ENCODE measurements at regions not wholly inside any gene's neighbourhood (a gene's known extent, or its start where the extent isn't known, plus 50 kb on each side); places are given as distances from the start of the nearest gene placed in this dataset.

DNA sequence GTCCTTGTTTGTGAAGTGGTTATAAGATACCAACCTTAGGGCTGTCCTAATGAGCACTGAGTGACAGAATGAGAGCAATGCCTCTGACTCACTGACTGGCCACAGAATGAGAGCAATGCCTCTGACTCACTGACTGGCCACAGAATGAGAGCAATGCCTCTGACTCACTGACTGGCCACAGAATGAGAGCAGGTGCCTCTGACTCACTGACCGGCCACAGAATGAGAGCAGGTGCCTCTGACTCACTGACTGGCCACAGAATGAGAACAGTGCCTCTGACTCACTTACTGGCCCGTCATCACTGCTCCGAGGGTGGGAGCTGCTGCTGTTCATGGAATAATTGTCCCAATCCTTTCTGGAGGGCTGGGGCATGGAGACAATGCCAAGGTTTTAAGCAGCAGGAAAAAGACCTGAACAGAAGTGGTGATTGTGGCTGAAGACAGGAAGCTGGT is 265.2 kb upstream of the PPP2R2D start:
- Histone ChIP-seq H3K79me2 (replicated peaks; ENCODE audit: insufficient read depth, low read length) (no peaks in the 10 kb centered on the region), H3K27me3 (ENCODE audit: insufficient read depth, low read depth, low read length) (no peaks in the 10 kb centered on the region), H3K4me2 (ENCODE audit: low read length) (no peak overlapping the region), H3K4me3 (ENCODE audit: low read length) (no peak overlapping the region), H3K9me3 (ENCODE audit: low read length) (no peaks in the 10 kb centered on the region), H2AFZ (ENCODE audit: low read depth, low read length) (no peak overlapping the region), H4K20me1 (ENCODE audit: insufficient read depth) (no peaks in the 10 kb centered on the region), H3K27ac (ENCODE audit: low read length) (no peak overlapping the region), H3F3A (ENCODE audit: insufficient read depth, low read length, poor library complexity, severe bottlenecking) (no peaks in the 10 kb centered on the region), H3K36me3 (ENCODE audit: insufficient read depth, low read length) (no peaks in the 10 kb centered on the region), H3K9me2 (ENCODE audit: insufficient read depth, low read length) (no peaks in the 10 kb centered on the region), H3K9ac (ENCODE audit: low read length) (no peak overlapping the region)
- no peak for TF ChIP-seq EP300 (conservative IDR thresholded peaks at IDR 0.05; ENCODE audit: poor library complexity, severe bottlenecking)
- no peak for TF ChIP-seq SMC3 (conservative IDR thresholded peaks at IDR 0.05; ENCODE audit: poor library complexity)
- TF ChIP-seq EZH2 (IDR thresholded peaks at IDR 0.05; ENCODE audit: borderline replicate concordance, insufficient read depth, low read length, poor library complexity, severe bottlenecking), result no peak
- TF ChIP-seq RAD21 (conservative IDR thresholded peaks at IDR 0.05), result no peak
- TF ChIP-seq POLR2AphosphoS5 (IDR thresholded peaks at IDR 0.05), result no peak
- no peak for TF ChIP-seq CTCF (IDR thresholded peaks at IDR 0.05; ENCODE audit: poor library complexity, severe bottlenecking)
- no peak for TF ChIP-seq MXI1 (conservative IDR thresholded peaks at IDR 0.05; ENCODE audit: poor library complexity, severe bottlenecking)
- TF ChIP-seq, protein P1, sequence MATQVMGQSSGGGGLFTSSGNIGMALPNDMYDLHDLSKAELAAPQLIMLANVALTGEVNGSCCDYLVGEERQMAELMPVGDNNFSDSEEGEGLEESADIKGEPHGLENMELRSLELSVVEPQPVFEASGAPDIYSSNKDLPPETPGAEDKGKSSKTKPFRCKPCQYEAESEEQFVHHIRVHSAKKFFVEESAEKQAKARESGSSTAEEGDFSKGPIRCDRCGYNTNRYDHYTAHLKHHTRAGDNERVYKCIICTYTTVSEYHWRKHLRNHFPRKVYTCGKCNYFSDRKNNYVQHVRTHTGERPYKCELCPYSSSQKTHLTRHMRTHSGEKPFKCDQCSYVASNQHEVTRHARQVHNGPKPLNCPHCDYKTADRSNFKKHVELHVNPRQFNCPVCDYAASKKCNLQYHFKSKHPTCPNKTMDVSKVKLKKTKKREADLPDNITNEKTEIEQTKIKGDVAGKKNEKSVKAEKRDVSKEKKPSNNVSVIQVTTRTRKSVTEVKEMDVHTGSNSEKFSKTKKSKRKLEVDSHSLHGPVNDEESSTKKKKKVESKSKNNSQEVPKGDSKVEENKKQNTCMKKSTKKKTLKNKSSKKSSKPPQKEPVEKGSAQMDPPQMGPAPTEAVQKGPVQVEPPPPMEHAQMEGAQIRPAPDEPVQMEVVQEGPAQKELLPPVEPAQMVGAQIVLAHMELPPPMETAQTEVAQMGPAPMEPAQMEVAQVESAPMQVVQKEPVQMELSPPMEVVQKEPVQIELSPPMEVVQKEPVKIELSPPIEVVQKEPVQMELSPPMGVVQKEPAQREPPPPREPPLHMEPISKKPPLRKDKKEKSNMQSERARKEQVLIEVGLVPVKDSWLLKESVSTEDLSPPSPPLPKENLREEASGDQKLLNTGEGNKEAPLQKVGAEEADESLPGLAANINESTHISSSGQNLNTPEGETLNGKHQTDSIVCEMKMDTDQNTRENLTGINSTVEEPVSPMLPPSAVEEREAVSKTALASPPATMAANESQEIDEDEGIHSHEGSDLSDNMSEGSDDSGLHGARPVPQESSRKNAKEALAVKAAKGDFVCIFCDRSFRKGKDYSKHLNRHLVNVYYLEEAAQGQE (IDR thresholded peaks at IDR 0.05; ENCODE audit: borderline replicate concordance), result no peak
- no peak for TF ChIP-seq TAF1 (IDR thresholded peaks at IDR 0.05; ENCODE audit: low read depth)

- no peak overlapping the region for H3K9ac ChIP-seq (ENCODE audit: low read length)
- H3K9me3 ChIP-seq (ENCODE audit: low read length), result no peaks in the 10 kb centered on the region
- TF ChIP-seq RAD21 (conservative IDR thresholded peaks at IDR 0.05), result no peak
- TF ChIP-seq, protein P1 (IDR thresholded peaks at IDR 0.05; ENCODE audit: borderline replicate concordance), result no peak
- H4K20me1 ChIP-seq (ENCODE audit: insufficient read depth), result no peaks in the 10 kb centered on the region
- H3K79me2 ChIP-seq (replicated peaks; ENCODE audit: insufficient read depth, low read length), result no peaks in the 10 kb centered on the region
- no peak overlapping the region for H2AFZ ChIP-seq (ENCODE audit: low read depth, low read length)
- H3K9me2 ChIP-seq (ENCODE audit: insufficient read depth, low read length), result no peaks in the 10 kb centered on the region
- H3K36me3 ChIP-seq (ENCODE audit: insufficient read depth, low read length), result no peaks in the 10 kb centered on the region
- H3K27me3 ChIP-seq (ENCODE audit: insufficient read depth, low read depth, low read length), result no peaks in the 10 kb centered on the region
- no peak overlapping the region for H3K4me3 ChIP-seq (ENCODE audit: low read length)
- no peak overlapping the region for H3K27ac ChIP-seq (ENCODE audit: low read length)
- H3F3A ChIP-seq (ENCODE audit: insufficient read depth, low read length, poor library complexity, severe bottlenecking), result no peaks in the 10 kb centered on the region
- no peak overlapping the region for H3K4me2 ChIP-seq (ENCODE audit: low read length)
Observed at GRCh38 chr10:131636116-131636515, 264.7 kb upstream of the PPP2R2D start.
